ENCODE measurements at regions not wholly inside any gene's neighbourhood (a gene's known extent, or its start where the extent isn't known, plus 50 kb on each side); places are given as distances from the start of the nearest gene placed in this dataset.

DNA sequence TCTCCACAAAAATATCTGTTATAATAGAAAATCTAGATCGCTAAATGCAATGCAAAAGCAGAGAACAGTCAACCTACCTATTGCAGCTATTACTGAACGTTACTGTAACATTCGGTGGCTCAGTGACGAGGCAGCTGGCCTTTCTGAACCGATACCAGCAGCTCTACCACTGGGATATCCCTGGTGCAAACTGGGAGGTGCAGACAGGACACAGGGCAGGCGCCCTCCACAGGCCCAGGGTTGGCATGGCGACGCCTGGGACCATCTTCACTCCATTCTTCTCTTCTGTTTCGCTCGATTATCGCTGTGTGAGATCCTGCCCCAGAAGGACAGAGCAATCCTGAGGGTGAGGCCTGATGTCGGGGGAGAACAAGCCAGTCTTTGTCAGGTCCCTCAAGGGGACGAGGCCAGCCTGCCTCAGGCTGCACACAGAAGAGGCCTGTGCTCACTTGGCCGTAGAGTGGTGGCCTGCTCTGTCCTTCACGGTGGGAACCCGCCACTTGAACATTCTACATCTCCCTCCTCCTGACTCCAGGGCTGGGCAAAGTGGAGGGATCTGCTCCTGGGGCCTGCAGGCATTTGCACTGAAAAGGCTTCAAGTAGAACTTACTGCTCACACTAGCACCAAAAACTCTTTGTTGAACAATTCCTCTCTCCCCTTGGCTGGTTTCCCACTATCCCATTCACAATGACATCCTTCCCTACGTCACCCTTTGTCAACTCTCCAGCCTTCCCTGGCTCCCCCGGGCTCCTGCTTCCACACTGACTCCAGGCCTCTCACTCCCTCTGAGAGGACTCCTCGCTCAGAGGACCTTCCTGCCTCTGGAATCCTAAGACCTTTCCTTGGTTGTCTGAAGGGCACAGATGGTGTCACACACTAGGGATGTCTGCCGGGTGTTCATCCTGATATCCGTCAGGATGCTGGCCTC, 49.7 kb downstream of the CYRIA start:
- DNase-seq: no peak

DNA sequence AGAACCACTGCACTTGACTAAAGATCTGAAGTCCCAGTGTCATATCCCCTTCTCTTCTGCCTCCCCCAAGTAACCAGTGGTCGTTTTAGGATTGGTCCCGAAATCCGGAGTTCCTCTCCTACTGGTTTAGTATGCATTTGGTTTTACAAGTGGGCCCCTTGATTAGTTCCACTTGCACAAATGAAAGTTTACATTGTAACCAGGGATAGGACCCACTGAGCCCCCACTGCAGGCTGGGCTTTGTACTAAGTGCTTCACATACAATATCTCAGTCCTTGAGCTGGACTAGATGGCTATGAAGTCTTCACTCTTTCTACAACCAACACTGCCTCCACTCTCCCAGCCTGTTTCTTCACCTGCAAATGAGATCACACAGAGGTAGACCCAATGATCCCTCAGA, 50.4 kb downstream of the CYRIA start:
- no peak for DNase-seq

DNA sequence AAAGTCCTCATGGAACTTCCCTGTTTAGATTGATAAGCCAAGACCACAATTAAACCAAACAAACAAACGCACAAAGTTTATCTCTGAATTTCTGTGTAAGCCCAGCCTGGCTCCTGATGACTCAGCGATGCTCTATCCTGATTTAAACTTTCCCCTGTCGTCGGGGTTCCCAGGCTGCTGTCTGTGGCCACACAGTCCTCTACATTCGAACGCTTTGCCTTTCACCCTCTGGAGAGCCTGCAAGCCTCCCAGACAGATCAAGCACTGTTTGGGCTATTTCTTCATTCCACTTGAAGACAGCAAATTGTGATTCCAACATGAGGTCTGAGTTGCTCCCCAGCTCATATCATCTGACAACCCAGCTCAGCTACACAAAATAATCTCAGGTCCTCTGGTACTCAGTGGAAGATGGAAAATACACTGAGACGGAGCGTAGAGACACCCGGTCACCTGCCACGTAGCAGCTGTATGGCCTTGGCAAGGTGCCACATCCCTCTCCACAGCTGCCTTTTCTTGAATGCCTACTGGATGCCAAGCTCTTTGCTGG, 51.2 kb downstream of the CYRIA start:
- DNase-seq: no peak

DNA sequence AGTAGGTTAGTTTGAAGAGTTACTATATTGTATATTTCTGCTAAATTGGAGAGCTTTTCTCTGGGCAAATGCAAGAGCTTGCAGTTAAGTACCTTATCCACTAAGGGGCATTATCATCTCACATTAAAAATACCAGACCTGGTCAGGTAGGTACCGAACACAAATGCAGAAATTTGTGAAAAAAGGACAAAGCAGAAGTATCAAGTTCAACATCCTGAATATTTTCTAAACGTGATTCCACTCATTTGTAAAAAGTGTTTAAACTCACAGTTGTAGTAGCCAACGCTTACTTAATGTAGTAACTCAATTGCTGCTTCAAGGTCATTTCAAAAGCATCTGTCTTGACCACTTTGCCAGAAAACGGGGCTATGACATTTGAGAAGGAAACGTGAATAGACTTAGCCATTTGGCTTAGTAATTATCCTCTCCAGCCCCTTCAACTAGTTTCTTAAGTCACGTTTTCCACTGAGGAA, 52.1 kb downstream of the CYRIA start:
- DNase-seq: no peak

- DNase-seq: no peak
Observed at GRCh38 chr2:16612490-16612889, 53.1 kb downstream of the CYRIA start.

DNA sequence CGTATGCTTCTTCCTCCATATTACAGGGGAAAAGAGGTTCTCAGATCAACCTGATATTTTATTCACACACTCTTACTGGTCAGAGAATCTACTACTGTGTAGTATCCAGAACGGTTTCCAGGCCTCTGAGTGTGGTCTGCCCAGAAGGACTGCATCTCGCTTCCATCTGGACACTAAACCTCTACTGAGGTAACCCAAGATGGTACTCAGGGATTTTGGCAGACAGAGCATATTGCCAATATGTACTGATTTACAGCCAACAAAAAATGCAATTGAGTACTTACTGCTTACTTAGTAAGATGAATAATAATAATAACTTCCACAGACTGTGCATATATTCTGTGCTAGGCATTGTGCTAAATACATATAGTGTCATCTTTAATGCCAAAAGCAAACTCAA, 55.8 kb downstream of the CYRIA start:
- no peak for DNase-seq

GRCh38 chr2:16608661-16609643, 56.7 kb downstream of the CYRIA start:
- DNase-seq: peak; percentile 71

DNA sequence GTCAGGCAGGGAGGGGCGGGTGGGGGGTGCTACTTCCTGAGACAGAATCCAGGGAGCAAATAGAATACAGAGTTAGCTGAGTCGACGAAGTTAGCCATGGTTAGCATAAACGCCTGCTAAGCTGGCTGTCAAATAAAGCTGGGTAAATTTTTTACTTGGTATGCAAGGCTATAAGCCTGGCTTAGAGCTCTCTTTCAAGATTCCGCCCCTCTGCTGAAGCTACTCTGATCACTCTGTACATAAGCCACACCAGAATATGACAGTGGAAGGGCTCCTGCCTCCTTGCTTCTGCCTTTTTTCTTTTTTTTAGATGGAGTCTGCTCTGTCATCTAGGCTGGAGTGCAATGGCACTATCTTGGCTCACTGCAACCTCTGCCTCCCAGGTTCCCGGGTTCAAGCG, 58.3 kb downstream of the CYRIA start:
- DNase-seq: no peak

DNA sequence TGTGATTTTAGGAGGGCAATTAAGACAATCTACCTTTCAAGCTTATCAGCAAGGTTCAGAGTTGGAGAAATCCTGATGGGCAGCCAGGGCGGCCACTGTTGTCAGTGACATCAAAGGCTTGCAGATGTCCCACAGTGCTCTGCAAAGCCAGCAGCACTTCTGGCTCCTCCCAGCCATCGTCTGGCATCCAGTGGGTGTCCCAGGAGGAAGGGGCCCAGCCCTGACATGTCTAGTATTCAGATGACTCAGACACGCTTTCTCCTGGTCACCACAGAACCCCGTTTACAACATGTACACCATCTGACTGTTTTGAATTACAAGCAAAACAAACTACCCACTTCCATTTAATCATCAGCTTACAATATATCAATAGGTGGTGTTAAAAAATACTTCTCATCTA, 61.4 kb downstream of the CYRIA start:
- no peak for DNase-seq

- no peak for DNase-seq
Observed at GRCh38 chr2:16591370-16591933, 74.2 kb downstream of the CYRIA start.

DNA sequence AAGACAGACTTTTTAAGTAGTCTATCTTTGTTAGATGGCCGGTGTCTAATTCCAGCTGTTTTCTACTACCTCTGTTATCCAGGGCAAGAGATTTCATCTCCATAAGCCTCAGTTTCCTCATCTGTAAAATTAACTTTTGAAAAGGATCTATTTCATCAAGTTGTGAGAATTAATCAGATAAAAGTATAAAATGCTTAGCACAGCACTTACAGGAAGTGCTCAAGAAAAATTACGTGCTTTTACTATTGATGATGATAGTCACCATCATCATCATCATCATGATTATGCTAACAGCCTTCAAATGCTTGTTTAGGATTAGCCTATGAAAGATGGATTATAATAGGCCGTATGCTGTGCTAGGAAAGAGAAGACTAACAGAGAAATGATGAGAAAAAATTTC, 76.2 kb downstream of the CYRIA start:
- no peak for DNase-seq

- DNase-seq: no peak
Observed at GRCh38 chr2:16588565-16588964, 77.1 kb downstream of the CYRIA start.

- no peak for DNase-seq
Observed at GRCh38 chr2:16587601-16588000, 78.0 kb downstream of the CYRIA start.

- no peak for DNase-seq
Observed at GRCh38 chr2:16584824-16585540, 80.7 kb downstream of the CYRIA start.

GRCh38 chr2:16584084-16584483, 81.5 kb downstream of the CYRIA start:
- no peak for DNase-seq

- DNase-seq: no peak
Observed at GRCh38 chr2:16581241-16581640, 84.4 kb downstream of the CYRIA start.

- DNase-seq: no peak
Observed at GRCh38 chr2:16578081-16578480, 87.6 kb downstream of the CYRIA start.

DNA sequence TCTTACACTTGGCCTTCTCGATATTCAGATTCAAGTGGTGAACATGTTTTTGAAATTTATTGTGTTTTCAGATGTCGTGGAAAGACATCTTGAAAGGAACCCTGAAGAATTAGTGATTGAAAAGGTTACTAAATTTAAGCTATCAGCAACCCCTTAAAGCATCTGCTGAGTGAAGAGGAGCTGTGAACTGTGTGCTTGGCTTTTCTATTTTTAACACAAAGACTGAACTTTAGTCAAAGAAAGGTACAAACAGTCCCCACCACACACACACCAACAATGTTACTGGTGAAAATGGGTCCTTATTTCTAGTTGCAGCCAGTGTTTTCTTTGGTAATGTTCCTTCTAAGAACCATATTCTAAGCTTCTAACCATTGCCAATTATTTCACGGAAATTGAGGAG, 95.1 kb downstream of the CYRIA start:
- DNase-seq: no peak

DNA sequence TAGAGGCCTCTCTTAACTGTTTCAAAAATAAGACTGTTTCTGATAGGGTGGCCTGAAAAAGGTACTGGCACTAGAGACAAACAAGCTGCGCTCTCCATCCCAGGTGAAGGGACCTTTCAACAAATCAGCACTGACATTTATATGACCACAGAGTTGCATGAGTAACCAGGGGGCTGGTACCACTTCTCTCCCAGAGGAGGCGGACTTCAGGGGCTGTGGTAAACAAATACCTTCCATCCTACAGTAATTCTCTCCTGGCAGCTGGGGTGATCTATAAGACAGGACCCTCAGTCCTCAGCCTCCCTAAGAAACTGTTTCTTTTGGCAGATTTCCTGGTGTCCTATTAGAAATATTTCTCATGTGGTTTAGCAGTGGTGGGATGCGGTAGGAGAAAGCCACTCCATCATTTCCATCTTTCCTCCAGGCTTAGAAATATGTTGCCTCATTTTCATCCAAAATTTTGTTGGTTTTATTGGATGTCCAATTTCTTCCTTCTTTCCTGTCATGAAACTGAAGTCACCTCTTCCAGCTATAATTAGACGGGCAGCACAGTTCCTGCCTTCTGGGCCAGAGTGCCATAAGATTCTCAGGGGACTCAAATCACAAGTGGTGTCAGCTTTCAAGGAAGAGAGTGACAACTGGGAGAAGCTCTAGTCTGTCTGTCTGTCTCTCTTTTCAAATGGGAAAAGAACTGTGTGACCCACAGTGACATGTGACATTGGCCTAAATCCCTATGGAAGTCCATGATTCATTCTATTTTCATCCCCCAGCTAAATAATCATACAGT, 96.4 kb downstream of the CYRIA start:
- DNase-seq: no peak

- DNase-seq: no peak
Observed at GRCh38 chr2:16566701-16567100, 98.9 kb downstream of the CYRIA start.

DNA sequence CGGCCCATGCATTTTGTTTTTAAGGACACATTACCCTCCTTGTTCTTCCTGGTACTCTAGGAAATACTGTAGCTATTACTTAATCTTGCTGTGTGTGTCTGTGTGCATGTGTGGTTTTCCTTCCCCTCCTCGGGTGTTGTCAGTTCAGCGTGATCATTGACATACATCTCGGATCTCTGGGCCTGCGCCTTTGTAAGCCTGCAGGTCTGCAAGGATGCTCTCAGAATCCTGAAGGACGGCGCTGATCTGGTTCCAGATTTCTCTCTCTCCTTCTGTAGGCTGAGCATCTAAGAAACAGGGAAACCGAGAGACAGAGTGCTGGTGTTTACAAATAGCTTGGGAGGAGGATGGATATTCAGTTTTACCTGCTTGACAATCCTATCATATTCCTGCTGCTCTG, 100.2 kb downstream of the CYRIA start:
- no peak for DNase-seq
